ENCODE measurements at regions not wholly inside any gene's neighbourhood (a gene's known extent, or its start where the extent isn't known, plus 50 kb on each side); places are given as distances from the start of the nearest gene placed in this dataset.

- TF ChIP-seq, protein P1, sequence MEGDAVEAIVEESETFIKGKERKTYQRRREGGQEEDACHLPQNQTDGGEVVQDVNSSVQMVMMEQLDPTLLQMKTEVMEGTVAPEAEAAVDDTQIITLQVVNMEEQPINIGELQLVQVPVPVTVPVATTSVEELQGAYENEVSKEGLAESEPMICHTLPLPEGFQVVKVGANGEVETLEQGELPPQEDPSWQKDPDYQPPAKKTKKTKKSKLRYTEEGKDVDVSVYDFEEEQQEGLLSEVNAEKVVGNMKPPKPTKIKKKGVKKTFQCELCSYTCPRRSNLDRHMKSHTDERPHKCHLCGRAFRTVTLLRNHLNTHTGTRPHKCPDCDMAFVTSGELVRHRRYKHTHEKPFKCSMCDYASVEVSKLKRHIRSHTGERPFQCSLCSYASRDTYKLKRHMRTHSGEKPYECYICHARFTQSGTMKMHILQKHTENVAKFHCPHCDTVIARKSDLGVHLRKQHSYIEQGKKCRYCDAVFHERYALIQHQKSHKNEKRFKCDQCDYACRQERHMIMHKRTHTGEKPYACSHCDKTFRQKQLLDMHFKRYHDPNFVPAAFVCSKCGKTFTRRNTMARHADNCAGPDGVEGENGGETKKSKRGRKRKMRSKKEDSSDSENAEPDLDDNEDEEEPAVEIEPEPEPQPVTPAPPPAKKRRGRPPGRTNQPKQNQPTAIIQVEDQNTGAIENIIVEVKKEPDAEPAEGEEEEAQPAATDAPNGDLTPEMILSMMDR (IDR thresholded peaks at IDR 0.05 in 4 of 5, conservative IDR thresholded peaks at IDR 0.05 in 1 of 5) = no peak
- no peak for TF ChIP-seq POLR2A (IDR thresholded peaks at IDR 0.05)
Measured at GRCh38 chr5:105739732-105740131, 1931.0 kb downstream of the EFNA5 start.
